Smooth muscle cell (in vitro differentiated cells): ENCODE measurements at regions not wholly inside any gene's neighbourhood (a gene's known extent, or its start where the extent isn't known, plus 50 kb on each side); places are given as distances from the start of the nearest gene placed in this dataset.

Experiments
- DNase-seq: peaks from one replicate; lab custom pipeline; 2025; ENCODE audit not compliant: unreplicated experiment; lab: John Stamatoyannopoulos, UW
- H2AFZ ChIP-seq: fragments of 200-600 bp; sonication (generic); 2 replicates; pipeline ENCODE4 v1.6.0; 2016; ENCODE audit warnings: antibody characterized with exemption, low read depth, mild to moderate bottlenecking
- H3F3A ChIP-seq: fragments of 200-600 bp; sonication (generic); 2 replicates; pipeline ENCODE4 v1.6.0; 2017; ENCODE audit warnings: antibody characterized with exemption, low read depth
- H3K27ac ChIP-seq: fragments of 200-600 bp; sonication (generic); 2 replicates; pipeline ENCODE4 v1.5.1; 2016; ENCODE audit warnings: low read depth, mild to moderate bottlenecking
- H3K27me3 ChIP-seq: fragments of 200-600 bp; sonication (generic); 2 replicates; pipeline ENCODE4 v1.6.1; 2016; ENCODE audit warnings: low read depth, mild to moderate bottlenecking
- H3K36me3 ChIP-seq: fragments of 200-600 bp; sonication (generic); 2 replicates; pipeline ENCODE4 v1.5.1; 2016; ENCODE audit warnings: low read depth
- H3K4me1 ChIP-seq: fragments of 200-600 bp; sonication (generic); 2 replicates; pipeline ENCODE4 v1.5.1; 2016; ENCODE audit warnings: low read depth
- H3K4me2 ChIP-seq: fragments of 200-600 bp; sonication (generic); 2 replicates; pipeline ENCODE4 v1.6.0; 2016; ENCODE audit warnings: mild to moderate bottlenecking
- H3K4me3 ChIP-seq: fragments of 200-600 bp; sonication (generic); 2 replicates; pipeline ENCODE4 v1.5.1; 2016; ENCODE audit warnings: mild to moderate bottlenecking
- H3K79me2 ChIP-seq: fragments of 200-600 bp; sonication (generic); 2 replicates; pipeline ENCODE4 v1.6.0; 2016; ENCODE audit warnings: low read depth, mild to moderate bottlenecking
- H3K9ac ChIP-seq: fragments of 200-600 bp; sonication (generic); 2 replicates; pipeline ENCODE4 v1.6.0; 2016; ENCODE audit warnings: low read depth
- H3K9me3 ChIP-seq: fragments of 200-600 bp; sonication (generic); replicated peaks from 2 replicates; pipeline ENCODE4 v1.5.1; 2016; ENCODE audit warnings: low read depth
- H4K20me1 ChIP-seq: fragments of 200-600 bp; sonication (generic); 2 replicates; pipeline ENCODE4 v1.6.0; 2016; ENCODE audit warnings: low read depth
- CTCF ChIP-seq: fragments of 200-600 bp; sonication (generic); IDR thresholded peaks from 2 replicates; pipeline ENCODE4 v1.5.1; 2017; ENCODE audit warnings: borderline replicate concordance, mild to moderate bottlenecking, antibody characterized with exemption; ENCODE audit not compliant: insufficient read depth, poor library complexity, severe bottlenecking
- WGBS: methylation state at CpG from one replicate; pipeline ENCODE4 v1.1.7; 2016; ENCODE audit warnings: low lambda C conversion rate; 5-methylcytosine and 5-hydroxymethylcytosine counted together

DNA sequence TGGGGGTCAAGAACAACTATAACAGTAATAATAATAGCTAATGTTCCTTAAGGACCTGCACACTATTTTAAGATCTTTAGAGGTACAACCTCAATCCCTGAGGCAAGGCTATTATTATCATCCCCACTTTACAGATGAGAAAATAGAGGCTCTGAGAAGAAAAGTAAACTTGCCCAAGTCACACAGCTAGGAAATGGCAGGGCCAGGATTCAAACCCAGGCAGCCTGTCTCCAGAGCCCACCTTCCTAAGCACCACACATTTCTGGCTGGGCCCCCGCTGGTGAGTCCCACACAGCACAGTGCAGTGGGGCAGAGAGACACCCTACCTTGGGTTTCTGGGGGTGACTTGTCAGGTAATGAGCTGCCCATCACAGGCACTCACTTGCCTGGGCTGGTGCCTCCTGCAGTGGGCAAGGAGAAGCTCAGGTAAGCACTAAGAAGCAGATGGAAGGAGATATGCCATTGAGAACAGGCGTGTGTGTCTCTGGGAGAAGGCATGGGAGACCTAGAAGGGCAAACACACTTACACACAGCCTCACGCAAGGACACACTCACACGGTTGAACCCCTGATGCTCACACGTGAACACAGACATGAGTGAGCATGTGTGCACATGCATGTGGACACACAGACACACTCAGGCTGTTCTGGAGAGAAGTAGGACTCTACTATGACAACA, 104.4 kb upstream of the ZMIZ1 start:
- WGBS: 88% methylated on average over 5 of the region's 5 CpGs
- H3K27me3 ChIP-seq: no peaks in the 10 kb centered on the region
- H2AFZ ChIP-seq: no peak overlapping the region
- H4K20me1 ChIP-seq: no peaks in the 10 kb centered on the region
- H3K4me1 ChIP-seq: peaks cover 11% of the 10 kb centered on the region
- no peak overlapping the region for H3K27ac ChIP-seq
- no peak for DNase-seq
- no peaks in the 10 kb centered on the region for H3K36me3 ChIP-seq
- H3F3A ChIP-seq: no peaks in the 10 kb centered on the region
- no peak overlapping the region for H3K4me3 ChIP-seq
- TF ChIP-seq CTCF: no peak
- no peaks in the 10 kb centered on the region for H3K9me3 ChIP-seq
- H3K79me2 ChIP-seq: no peaks in the 10 kb centered on the region
- no peak overlapping the region for H3K9ac ChIP-seq
- no peak overlapping the region for H3K4me2 ChIP-seq

DNA sequence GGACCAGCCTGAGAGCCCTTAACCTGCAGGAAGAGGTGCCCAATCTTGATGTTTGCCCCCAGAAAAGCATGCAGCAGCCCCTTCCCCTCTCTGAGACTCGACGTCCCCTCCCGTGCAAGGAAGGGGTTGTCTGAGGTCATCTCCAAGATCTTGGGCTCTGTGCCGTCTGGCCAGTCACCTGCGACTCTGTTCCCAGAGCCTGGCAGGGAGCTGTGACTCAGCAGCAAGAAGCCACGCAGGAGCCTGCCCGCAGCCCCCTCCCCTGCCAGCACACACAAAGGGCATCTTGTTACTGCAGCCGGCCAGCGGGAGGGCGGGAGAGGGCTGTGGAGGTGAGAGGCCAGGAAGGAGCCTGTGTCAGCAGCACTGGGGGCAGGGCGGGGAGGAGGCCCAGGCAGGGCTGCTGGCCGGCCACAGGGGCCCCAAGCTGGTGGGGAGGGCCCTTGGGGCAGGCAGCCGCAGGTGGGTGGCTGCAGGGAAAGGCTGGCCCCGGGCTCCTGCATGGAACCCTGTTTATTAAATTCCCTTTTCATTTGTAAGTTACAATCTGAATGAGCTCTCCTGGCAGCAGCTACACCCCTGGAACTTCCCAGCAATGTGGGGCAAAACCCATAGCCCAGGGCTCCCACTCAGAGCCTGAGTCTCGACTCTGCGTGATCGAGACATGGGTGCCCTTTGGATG, 103.7 kb upstream of the ZMIZ1 start:
- Histone ChIP-seq H4K20me1 (no peaks in the 10 kb centered on the region), H3K27ac (no peak overlapping the region), H3K9ac (no peak overlapping the region), H3K36me3 (no peaks in the 10 kb centered on the region), H3K9me3 (no peaks in the 10 kb centered on the region), H3K27me3 (no peaks in the 10 kb centered on the region), H3F3A (no peaks in the 10 kb centered on the region), H3K4me3 (no peak overlapping the region), H3K79me2 (no peaks in the 10 kb centered on the region), H3K4me1 (peaks cover 11% of the 10 kb centered on the region), H3K4me2 (peak overlapping the region; percentile 70), H2AFZ (no peak overlapping the region)
- TF ChIP-seq CTCF: no peak
- no peak for DNase-seq
- 21% methylated on average over 13 of the region's 17 CpGs for WGBS

DNA sequence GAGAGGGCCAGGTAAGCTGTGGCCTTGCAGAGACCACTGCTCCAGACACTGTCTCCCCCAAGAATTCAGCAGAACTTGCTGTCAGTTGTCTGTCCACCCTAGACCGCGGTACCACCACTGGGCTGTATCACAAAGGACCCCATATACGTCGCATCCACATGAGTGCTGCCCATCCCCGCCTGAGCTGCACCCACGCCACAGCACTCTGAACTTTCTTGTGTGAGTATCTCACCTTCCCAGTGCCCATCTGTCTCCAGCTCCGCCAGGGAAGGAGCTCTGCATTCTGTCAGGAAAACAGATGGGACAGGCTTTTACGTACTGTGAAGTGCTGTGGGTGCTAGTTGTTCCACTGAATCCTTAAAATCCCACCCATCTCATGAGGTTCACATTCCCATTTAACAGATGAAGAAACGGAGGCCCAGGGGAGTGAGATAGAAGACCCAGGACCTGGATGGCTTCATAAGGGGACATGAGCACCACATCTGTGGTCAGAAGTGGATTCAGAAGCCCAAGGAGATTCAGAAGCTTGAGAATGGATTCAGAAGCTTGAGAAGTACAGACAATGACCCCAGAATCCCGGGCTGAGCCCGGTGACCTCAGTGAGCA, 102.5 kb upstream of the ZMIZ1 start:
- Histone ChIP-seq H3K36me3 (no peaks in the 10 kb centered on the region), H3F3A (no peaks in the 10 kb centered on the region), H2AFZ (no peak overlapping the region), H3K27me3 (no peaks in the 10 kb centered on the region), H3K4me1 (peaks cover 11% of the 10 kb centered on the region), H3K4me3 (no peak overlapping the region), H4K20me1 (no peaks in the 10 kb centered on the region), H3K27ac (no peak overlapping the region), H3K79me2 (no peaks in the 10 kb centered on the region), H3K4me2 (no peak overlapping the region), H3K9ac (no peak overlapping the region), H3K9me3 (no peaks in the 10 kb centered on the region)
- no peak for TF ChIP-seq CTCF
- no peak for DNase-seq
- 94% methylated on average over 11 of the region's 11 CpGs for WGBS
